A549 (cell line): ENCODE measurements at regions not wholly inside any gene's neighbourhood (a gene's known extent, or its start where the extent isn't known, plus 50 kb on each side); places are given as distances from the start of the nearest gene placed in this dataset.

Experiments used
- ATAC-seq, 2 experiments: fragments of 200-7000 bp in 1 of 2; fragments of >200 bp in 1 of 2; cut with Nextera tagmentation in 1 of 2; cut with Tn5 transposase in 1 of 2; 3 replicates each; pipeline versions ENCODE4 v1.8.0 to v1.9.1; 2018 to 2020; ENCODE audit warnings: mild to moderate bottlenecking in 1 of 2, moderate library complexity in 1 of 2
- CTCF ChIA-PET: fragments of 300-600 bp; sonication (Branson Sonifier 250); formaldehyde crosslinking; extraction: SDS; loops from one replicate; lab custom pipeline; 2021; ENCODE audit warnings: antibody characterized with exemption, inconsistent platforms; lab: Yijun Ruan, JAX
- POLR2A ChIA-PET: fragments of 350-600 bp; formaldehyde crosslinking; extraction: SDS; loops from one replicate; lab custom pipeline; 2021; ENCODE audit warnings: antibody characterized with exemption, inconsistent platforms; lab: Yijun Ruan, JAX
- DNase-seq, 2 experiments: peaks; one replicate each; pipeline versions ENCODE4 v3.0.0 to v3.0.0-alpha.2; 2011 to 2016; ENCODE audit warnings: low read depth in 1 of 2, low spot score in 1 of 2
- FAIRE-seq: peaks from 2 replicates; lab custom pipeline; 2011; peaks lifted over from hg19 to GRCh38; lab: Jason Lieb, UNC
- H3K27ac ChIP-seq, 2 experiments: fragments of >200 bp; sonication (Bioruptor Twin); formaldehyde crosslinking; 3 replicates each; pipeline ENCODE4 v1.5.1; 2016 to 2017
- H3K4me1 ChIP-seq: fragments of >200 bp; sonication (Bioruptor Twin); formaldehyde crosslinking; 3 replicates; pipeline ENCODE4 v1.6.1; 2016
- H3K4me2 ChIP-seq: fragments of >200 bp; sonication (Bioruptor Twin); formaldehyde crosslinking; 3 replicates; pipeline ENCODE4 v1.6.1; 2016
- H3K4me3 ChIP-seq: fragments of >200 bp; sonication (Bioruptor Twin); formaldehyde crosslinking; 3 replicates; pipeline ENCODE4 v1.5.1; 2016
- H3K9me3 ChIP-seq: fragments of >200 bp; sonication (Bioruptor Twin); formaldehyde crosslinking; 3 replicates; pipeline ENCODE4 v1.6.1; 2016
- ATOH8 ChIP-seq: fragments of 250-450 bp; sonication (Bioruptor Pico); IDR thresholded peaks from 2 replicates; pipeline ENCODE4 v1.5.0; 2020; ENCODE audit warnings: low read depth, mild to moderate bottlenecking, moderate library complexity
- BCL3 ChIP-seq: fragments of >200 bp; sonication (Bioruptor Twin); formaldehyde crosslinking; IDR thresholded peaks from 3 replicates; pipeline ENCODE4 v1.6.1; 2016
- CBX8 ChIP-seq: fragments of 200-600 bp; sonication (generic); IDR thresholded peaks from 2 replicates; pipeline ENCODE4 v1.6.1; 2016
- CHD4 ChIP-seq: fragments of 200-600 bp; sonication (generic); IDR thresholded peaks from 2 replicates; pipeline ENCODE4 v1.6.1; 2016; ENCODE audit warnings: antibody characterized with exemption, mild to moderate bottlenecking, borderline replicate concordance
- CTCF ChIP-seq: fragments of >200 bp; sonication (Bioruptor Twin); formaldehyde crosslinking; IDR thresholded peaks from 3 replicates; pipeline ENCODE4 v1.5.1; 2016
- E2F6 ChIP-seq: IDR thresholded peaks from 2 replicates; pipeline ENCODE4 v1.6.1; 2012; ENCODE audit warnings: low read depth, borderline replicate concordance
- EHMT2 ChIP-seq: fragments of 200-600 bp; sonication (generic); IDR thresholded peaks from 2 replicates; pipeline ENCODE4 v1.6.1; 2016; ENCODE audit warnings: antibody characterized with exemption, low read depth, mild to moderate bottlenecking, moderate library complexity
- EP300 ChIP-seq, 2 experiments: fragments of >200 bp; sonication (Bioruptor Twin); formaldehyde crosslinking; IDR thresholded peaks; 2 replicates in 1 of 2; 3 replicates in 1 of 2; pipeline ENCODE4 v1.6.1; 2016 to 2017
- ESRRA ChIP-seq: fragments of 150-350 bp; IDR thresholded peaks from 2 replicates; pipeline ENCODE4 v1.6.1; 2014; ENCODE audit warnings: mild to moderate bottlenecking, low read length, borderline replicate concordance
- GATA3 ChIP-seq: IDR thresholded peaks from 2 replicates; pipeline ENCODE4 v1.6.1; 2012; ENCODE audit warnings: borderline replicate concordance
- HOXA7 ChIP-seq: fragments of 250-450 bp; sonication (Bioruptor Pico); IDR thresholded peaks from 2 replicates; pipeline ENCODE4 v1.5.0; 2020; ENCODE audit warnings: mild to moderate bottlenecking, moderate library complexity
- MAFK ChIP-seq: fragments of 450-650 bp; IDR thresholded peaks from 2 replicates; pipeline ENCODE4 v1.6.1; 2014; ENCODE audit not compliant: partially characterized antibody
- MYC ChIP-seq: IDR thresholded peaks from 2 replicates; pipeline ENCODE4 v1.6.1; 2012; ENCODE audit warnings: mild to moderate bottlenecking, inconsistent platforms, low read length, improper control_type of control experiment, borderline replicate concordance
- NFE2L2 ChIP-seq: fragments of 150-350 bp; conservative IDR thresholded peaks from 2 replicates; pipeline ENCODE4 v1.6.1; 2014; ENCODE audit warnings: low read length
- NPAS2 ChIP-seq: fragments of 250-450 bp; sonication (Bioruptor Pico); IDR thresholded peaks from 2 replicates; pipeline ENCODE4 v1.8.0; 2022; ENCODE audit warnings: mild to moderate bottlenecking, moderate library complexity, borderline replicate concordance
- PBX3 ChIP-seq: IDR thresholded peaks from 2 replicates; pipeline ENCODE4 v1.6.1; 2012
- POLR2AphosphoS2 ChIP-seq: conservative IDR thresholded peaks from 2 replicates; pipeline ENCODE4 v1.6.1; 2012; ENCODE audit warnings: low read length, improper control_type of control experiment, inconsistent platforms
- RARB ChIP-seq: fragments of 250-450 bp; sonication (Bioruptor Pico); IDR thresholded peaks from 2 replicates; pipeline ENCODE4 v1.8.0; 2021; ENCODE audit warnings: mild to moderate bottlenecking, moderate library complexity
- RCOR1 ChIP-seq: fragments of 150-350 bp; IDR thresholded peaks from 2 replicates; pipeline ENCODE4 v1.6.1; 2014; ENCODE audit warnings: antibody characterized with exemption, low read length, low read depth
- RNF2 ChIP-seq: fragments of 200-600 bp; sonication (generic); IDR thresholded peaks from 2 replicates; pipeline ENCODE4 v1.6.1; 2016; ENCODE audit warnings: low read depth, mild to moderate bottlenecking, antibody characterized with exemption, moderate library complexity, borderline replicate concordance
- TFCP2L1 ChIP-seq: fragments of 250-450 bp; sonication (Bioruptor Pico); IDR thresholded peaks from 2 replicates; pipeline ENCODE4 v1.5.0; 2021; ENCODE audit warnings: mild to moderate bottlenecking
- USF2 ChIP-seq: fragments of 450-650 bp; IDR thresholded peaks from 2 replicates; pipeline ENCODE4 v1.6.1; 2014; ENCODE audit warnings: antibody characterized with exemption
- ZFP36 ChIP-seq: fragments of 450-650 bp; IDR thresholded peaks from 2 replicates; pipeline ENCODE4 v1.6.1; 2014; ENCODE audit warnings: borderline replicate concordance; ENCODE audit not compliant: partially characterized antibody
- ZNF302 ChIP-seq: fragments of 250-450 bp; sonication (Bioruptor Pico); IDR thresholded peaks from 2 replicates; pipeline ENCODE4 v1.9.0; 2021; ENCODE audit warnings: inconsistent platforms, mild to moderate bottlenecking, moderate library complexity
- WGBS: methylation state at CpG from one replicate; pipeline ENCODE4 v1.1.6; 2017; ENCODE audit errors: missing lambda C conversion rate; 5-methylcytosine and 5-hydroxymethylcytosine counted together

GRCh38 chr16:64307431-64307830, 814.4 kb downstream of the CDH11 start:
- Histone ChIP-seq H3K27ac (no peak overlapping the region), H3K4me3 (no peak overlapping the region), H3K4me1 (no peaks in the 10 kb centered on the region), H3K9me3 (no peaks in the 10 kb centered on the region)
- no peak for ATAC-seq
- FAIRE-seq: no peak
- POLR2A ChIA-PET: no interaction called here
- DNase-seq: no peak
- 4% methylated on average over 2 of the region's 2 CpGs for WGBS
- TF ChIP-seq BCL3 (no peak), CBX8 (no peak), ATOH8 (CRISPR knock-in tag) (no peak), NFE2L2 (no peak), EHMT2 (no peak), CHD4 (no peak), EP300 (IDR thresholded peaks at IDR 0.05) (no peak), RCOR1 (no peak)
- TF ChIP-seq, all 56 proteins: peak for 0
- H3K4me2 ChIP-seq: no peak overlapping the region
- CTCF ChIA-PET: no interaction called here

GRCh38 chr16:64305663-64306062, 816.2 kb downstream of the CDH11 start:
- H3K4me2 ChIP-seq: no peak overlapping the region
- WGBS: 3% methylated on average over 1 of the region's 1 CpG
- ChIA-PET POLR2A (no interaction called here), CTCF (no interaction called here)
- ATAC-seq (no peak), DNase-seq (no peak), FAIRE-seq (no peak)
- no peaks in the 10 kb centered on the region for H3K9me3 ChIP-seq
- H3K4me3 ChIP-seq: no peak overlapping the region
- H3K27ac ChIP-seq: no peak overlapping the region
- no peak for TF ChIP-seq HOXA7 (CRISPR knock-in tag)
- no peak for TF ChIP-seq E2F6
- TF ChIP-seq GATA3: no peak
- TF ChIP-seq ESRRA: no peak
- TF ChIP-seq CTCF: no peak
- no peak for TF ChIP-seq ATOH8 (CRISPR knock-in tag)
- no peak for TF ChIP-seq PBX3
- no peak for TF ChIP-seq MYC
- TF ChIP-seq RARB (CRISPR knock-in tag): no peak
- TF ChIP-seq BCL3: no peak
- TF ChIP-seq POLR2AphosphoS2: no peak
- TF ChIP-seq ZFP36: no peak
- no peak for TF ChIP-seq TFCP2L1 (CRISPR knock-in tag)
- TF ChIP-seq NPAS2 (CRISPR knock-in tag): no peak
- TF ChIP-seq ZNF302 (CRISPR knock-in tag): no peak
- no peak for TF ChIP-seq MAFK
- TF ChIP-seq USF2: no peak
- no peak for TF ChIP-seq EHMT2
- TF ChIP-seq RNF2: no peak
- H3K4me1 ChIP-seq: no peaks in the 10 kb centered on the region
